Activated effector memory CD4-positive, alpha-beta T cell treated with anti-CD3 and anti-CD28 coated beads, Interleukin-2, amount 50 U/mL, for 16 hours (primary cell): ENCODE measurements at regions not wholly inside any gene's neighbourhood (a gene's known extent, or its start where the extent isn't known, plus 50 kb on each side); places are given as distances from the start of the nearest gene placed in this dataset.

Source experiments
- DNase-seq: peaks from one replicate; pipeline ENCODE4 v3.0.0-alpha.2; 2020

GRCh38 chr3:175916191-175916934 lies 1057.2 kb downstream of the NAALADL2 start:
- DNase-seq: no peak

GRCh38 chr3:175914785-175915184 lies 1055.7 kb downstream of the NAALADL2 start:
- no peak for DNase-seq

- DNase-seq: no peak
Measured at GRCh38 chr3:175913286-175913685, 1054.2 kb downstream of the NAALADL2 start.

- DNase-seq: no peak
Measured at GRCh38 chr3:175911937-175912336, 1052.8 kb downstream of the NAALADL2 start.

- no peak for DNase-seq
Measured at GRCh38 chr3:175902226-175902625, 1043.1 kb downstream of the NAALADL2 start.

GRCh38 chr3:175898194-175898593 lies 1039.1 kb downstream of the NAALADL2 start:
- no peak for DNase-seq

GRCh38 chr3:175896655-175897054 lies 1037.5 kb downstream of the NAALADL2 start:
- DNase-seq: no peak

GRCh38 chr3:175895731-175896130 lies 1036.6 kb downstream of the NAALADL2 start:
- no peak for DNase-seq

- DNase-seq: no peak
Measured at GRCh38 chr3:175893566-175893965, 1034.4 kb downstream of the NAALADL2 start.

- DNase-seq: no peak
Measured at GRCh38 chr3:175890066-175890465, 1030.9 kb downstream of the NAALADL2 start.

GRCh38 chr3:175885231-175885766 lies 1026.2 kb downstream of the NAALADL2 start:
- no peak for DNase-seq

GRCh38 chr3:175879417-175879816 lies 1020.3 kb downstream of the NAALADL2 start:
- no peak for DNase-seq

- no peak for DNase-seq
Measured at GRCh38 chr3:175869404-175869803, 1010.3 kb downstream of the NAALADL2 start.

GRCh38 chr3:175868626-175869025 lies 1009.5 kb downstream of the NAALADL2 start:
- no peak for DNase-seq

- no peak for DNase-seq
Measured at GRCh38 chr3:175865724-175866123, 1006.6 kb downstream of the NAALADL2 start.

GRCh38 chr3:175861916-175862315 lies 1002.8 kb downstream of the NAALADL2 start:
- DNase-seq: no peak
